Stimulated activated naive CD8-positive, alpha-beta T cell treated with anti-CD3 and anti-CD28 coated beads, Interleukin-15, Interleukin-2, amounts not matched to agents 100 ng/mL and 50 ng/mL, for 24 hours (primary cell): ENCODE measurements at regions not wholly inside any gene's neighbourhood (a gene's known extent, or its start where the extent isn't known, plus 50 kb on each side); places are given as distances from the start of the nearest gene placed in this dataset.

Source experiments
- H3K27ac Mint-ChIP-seq: one replicate; pipeline ENCODE4 v1.8.0; 2021; ENCODE audit warnings: mild to moderate bottlenecking, mixed read lengths
- H3K27me3 Mint-ChIP-seq: one replicate; pipeline ENCODE4 v1.8.0; 2021; ENCODE audit warnings: mixed read lengths
- H3K36me3 Mint-ChIP-seq: one replicate; pipeline ENCODE4 v1.8.0; 2021; ENCODE audit warnings: low read depth, mixed read lengths
- H3K4me1 Mint-ChIP-seq: one replicate; pipeline ENCODE4 v1.8.0; 2021; ENCODE audit warnings: low read depth, mixed read lengths
- H3K4me3 Mint-ChIP-seq: one replicate; pipeline ENCODE4 v1.8.0; 2021; ENCODE audit warnings: mild to moderate bottlenecking, mixed read lengths
- H3K9me3 Mint-ChIP-seq: one replicate; pipeline ENCODE4 v1.8.0; 2021; ENCODE audit warnings: mixed read lengths

GRCh38 chr10:58052772-58053171 is 214.9 kb downstream of the IPMK start:
- H3K9me3 Mint-ChIP-seq, result no peaks in the 10 kb centered on the region
- no peaks in the 10 kb centered on the region for H3K36me3 Mint-ChIP-seq
- no peak overlapping the region for H3K4me3 Mint-ChIP-seq
- H3K27me3 Mint-ChIP-seq, result peaks cover 4% of the 10 kb centered on the region
- no peaks in the 10 kb centered on the region for H3K4me1 Mint-ChIP-seq
- no peak overlapping the region for H3K27ac Mint-ChIP-seq

- no peaks in the 10 kb centered on the region for H3K4me1 Mint-ChIP-seq
- H3K27ac Mint-ChIP-seq, result no peak overlapping the region
- peaks cover 4% of the 10 kb centered on the region for H3K27me3 Mint-ChIP-seq
Measured at GRCh38 chr10:58050575-58050974, 217.1 kb downstream of the IPMK start.

GRCh38 chr10:58048936-58049335 is 218.8 kb downstream of the IPMK start:
- H3K27ac Mint-ChIP-seq, result no peak overlapping the region
- no peaks in the 10 kb centered on the region for H3K36me3 Mint-ChIP-seq
- H3K4me1 Mint-ChIP-seq, result no peaks in the 10 kb centered on the region
- no peak overlapping the region for H3K4me3 Mint-ChIP-seq
- H3K9me3 Mint-ChIP-seq, result no peaks in the 10 kb centered on the region
- peaks cover 4% of the 10 kb centered on the region for H3K27me3 Mint-ChIP-seq

More at GRCh38 chr10:58050575-58050974, 217.1 kb downstream of the IPMK start:
- Mint-ChIP-seq H3K4me3 (no peak overlapping the region), H3K36me3 (no peaks in the 10 kb centered on the region), H3K9me3 (no peaks in the 10 kb centered on the region)

- H3K9me3 Mint-ChIP-seq, result peaks cover 7% of the 10 kb centered on the region
- no peaks in the 10 kb centered on the region for H3K36me3 Mint-ChIP-seq
- no peaks in the 10 kb centered on the region for H3K4me1 Mint-ChIP-seq
- H3K27me3 Mint-ChIP-seq, result no peaks in the 10 kb centered on the region
- H3K4me3 Mint-ChIP-seq, result no peak overlapping the region
- H3K27ac Mint-ChIP-seq, result no peak overlapping the region
Measured at GRCh38 chr10:58044072-58044471, 223.6 kb downstream of the IPMK start.

- Mint-ChIP-seq H3K27ac (no peak overlapping the region), H3K36me3 (no peaks in the 10 kb centered on the region), H3K27me3 (no peaks in the 10 kb centered on the region), H3K4me1 (no peaks in the 10 kb centered on the region), H3K4me3 (no peak overlapping the region), H3K9me3 (peaks cover 7% of the 10 kb centered on the region)
Measured at GRCh38 chr10:58041901-58042300, 225.8 kb downstream of the IPMK start.

GRCh38 chr10:58030208-58030607 is 237.5 kb downstream of the IPMK start:
- peaks cover 2% of the 10 kb centered on the region for H3K27me3 Mint-ChIP-seq
- no peak overlapping the region for H3K27ac Mint-ChIP-seq
- H3K4me3 Mint-ChIP-seq, result no peak overlapping the region
- no peaks in the 10 kb centered on the region for H3K4me1 Mint-ChIP-seq
- H3K9me3 Mint-ChIP-seq, result no peaks in the 10 kb centered on the region
- H3K36me3 Mint-ChIP-seq, result no peaks in the 10 kb centered on the region

- Mint-ChIP-seq H3K4me3 (no peak overlapping the region), H3K4me1 (no peaks in the 10 kb centered on the region), H3K27me3 (peaks cover 3% of the 10 kb centered on the region), H3K36me3 (no peaks in the 10 kb centered on the region), H3K27ac (no peak overlapping the region), H3K9me3 (no peaks in the 10 kb centered on the region)
Measured at GRCh38 chr10:58028597-58029366, 238.9 kb downstream of the IPMK start.

GRCh38 chr10:58027426-58027825 is 240.3 kb downstream of the IPMK start:
- Mint-ChIP-seq H3K27ac (no peak overlapping the region), H3K27me3 (peaks cover 3% of the 10 kb centered on the region), H3K4me3 (no peak overlapping the region), H3K9me3 (no peaks in the 10 kb centered on the region), H3K4me1 (no peaks in the 10 kb centered on the region), H3K36me3 (no peaks in the 10 kb centered on the region)

GRCh38 chr10:58026036-58026435 is 241.7 kb downstream of the IPMK start:
- H3K4me1 Mint-ChIP-seq, result no peaks in the 10 kb centered on the region

GRCh38 chr10:58023341-58024073 is 244.2 kb downstream of the IPMK start:
- H3K4me3 Mint-ChIP-seq, result no peak overlapping the region
- peaks cover 3% of the 10 kb centered on the region for H3K27me3 Mint-ChIP-seq
- H3K27ac Mint-ChIP-seq, result no peak overlapping the region
- no peaks in the 10 kb centered on the region for H3K9me3 Mint-ChIP-seq
- no peaks in the 10 kb centered on the region for H3K4me1 Mint-ChIP-seq
- H3K36me3 Mint-ChIP-seq, result no peaks in the 10 kb centered on the region

More at GRCh38 chr10:58026036-58026435, 241.7 kb downstream of the IPMK start:
- no peaks in the 10 kb centered on the region for H3K9me3 Mint-ChIP-seq
- no peaks in the 10 kb centered on the region for H3K36me3 Mint-ChIP-seq
- no peak overlapping the region for H3K27ac Mint-ChIP-seq
- H3K4me3 Mint-ChIP-seq, result no peak overlapping the region
- peaks cover 3% of the 10 kb centered on the region for H3K27me3 Mint-ChIP-seq

GRCh38 chr10:58019863-58020537 is 247.7 kb downstream of the IPMK start:
- no peaks in the 10 kb centered on the region for H3K27me3 Mint-ChIP-seq

GRCh38 chr10:58017719-58018367 is 249.9 kb downstream of the IPMK start:
- H3K27me3 Mint-ChIP-seq, result no peaks in the 10 kb centered on the region
- no peaks in the 10 kb centered on the region for H3K4me1 Mint-ChIP-seq
- H3K36me3 Mint-ChIP-seq, result no peaks in the 10 kb centered on the region

More at GRCh38 chr10:58019863-58020537, 247.7 kb downstream of the IPMK start:
- Mint-ChIP-seq H3K36me3 (no peaks in the 10 kb centered on the region), H3K27ac (no peak overlapping the region), H3K9me3 (no peaks in the 10 kb centered on the region), H3K4me1 (no peaks in the 10 kb centered on the region), H3K4me3 (no peak overlapping the region)

GRCh38 chr10:58016614-58017013 is 251.1 kb downstream of the IPMK start:
- Mint-ChIP-seq H3K9me3 (no peaks in the 10 kb centered on the region), H3K36me3 (no peaks in the 10 kb centered on the region), H3K4me1 (no peaks in the 10 kb centered on the region), H3K4me3 (no peak overlapping the region), H3K27me3 (no peaks in the 10 kb centered on the region), H3K27ac (no peak overlapping the region)

More at GRCh38 chr10:58017719-58018367, 249.9 kb downstream of the IPMK start:
- Mint-ChIP-seq H3K4me3 (no peak overlapping the region), H3K9me3 (no peaks in the 10 kb centered on the region), H3K27ac (no peak overlapping the region)

- no peaks in the 10 kb centered on the region for H3K36me3 Mint-ChIP-seq
- no peak overlapping the region for H3K27ac Mint-ChIP-seq
- H3K9me3 Mint-ChIP-seq, result no peaks in the 10 kb centered on the region
- H3K27me3 Mint-ChIP-seq, result no peaks in the 10 kb centered on the region
- H3K4me3 Mint-ChIP-seq, result no peak overlapping the region
- no peaks in the 10 kb centered on the region for H3K4me1 Mint-ChIP-seq
Measured at GRCh38 chr10:58014436-58014835, 253.3 kb downstream of the IPMK start.

- H3K4me1 Mint-ChIP-seq, result no peaks in the 10 kb centered on the region
- no peaks in the 10 kb centered on the region for H3K36me3 Mint-ChIP-seq
- H3K4me3 Mint-ChIP-seq, result no peak overlapping the region
- H3K27ac Mint-ChIP-seq, result no peak overlapping the region
- H3K27me3 Mint-ChIP-seq, result no peaks in the 10 kb centered on the region
- H3K9me3 Mint-ChIP-seq, result no peaks in the 10 kb centered on the region
Measured at GRCh38 chr10:58013406-58013805, 254.3 kb downstream of the IPMK start.
